ENCODE measurements at regions not wholly inside any gene's neighbourhood (a gene's known extent, or its start where the extent isn't known, plus 50 kb on each side); places are given as distances from the start of the nearest gene placed in this dataset.

DNA sequence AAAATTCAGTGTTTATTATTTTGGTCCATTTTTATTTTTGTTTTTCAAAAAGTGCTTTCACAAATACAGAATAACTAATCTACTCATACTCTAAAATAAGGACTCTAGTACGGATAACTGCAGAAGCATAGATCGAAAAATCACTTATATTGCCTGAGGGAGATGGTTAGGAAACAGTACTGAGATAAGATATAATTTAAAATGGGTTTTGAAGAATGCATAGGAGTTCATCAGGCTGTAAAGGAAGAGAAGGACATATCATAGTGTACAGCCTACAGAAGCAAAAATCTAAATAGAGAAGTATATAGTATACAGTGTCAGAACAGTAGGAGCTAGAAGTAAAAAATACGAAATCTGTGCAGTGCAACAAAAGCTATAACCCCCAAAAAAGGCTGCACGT lies 247.4 kb downstream of the SOX11 start:
- Histone ChIP-seq H3K4me1 (no peaks in the 10 kb centered on the region), H3K9me3 (no peaks in the 10 kb centered on the region), H3K4me3 (no peak overlapping the region), H3K36me3 (no peaks in the 10 kb centered on the region), H3K27me3 (no peaks in the 10 kb centered on the region), H3K27ac (no peak overlapping the region)
- DNase-seq: no peak
- TF ChIP-seq, protein P1, sequence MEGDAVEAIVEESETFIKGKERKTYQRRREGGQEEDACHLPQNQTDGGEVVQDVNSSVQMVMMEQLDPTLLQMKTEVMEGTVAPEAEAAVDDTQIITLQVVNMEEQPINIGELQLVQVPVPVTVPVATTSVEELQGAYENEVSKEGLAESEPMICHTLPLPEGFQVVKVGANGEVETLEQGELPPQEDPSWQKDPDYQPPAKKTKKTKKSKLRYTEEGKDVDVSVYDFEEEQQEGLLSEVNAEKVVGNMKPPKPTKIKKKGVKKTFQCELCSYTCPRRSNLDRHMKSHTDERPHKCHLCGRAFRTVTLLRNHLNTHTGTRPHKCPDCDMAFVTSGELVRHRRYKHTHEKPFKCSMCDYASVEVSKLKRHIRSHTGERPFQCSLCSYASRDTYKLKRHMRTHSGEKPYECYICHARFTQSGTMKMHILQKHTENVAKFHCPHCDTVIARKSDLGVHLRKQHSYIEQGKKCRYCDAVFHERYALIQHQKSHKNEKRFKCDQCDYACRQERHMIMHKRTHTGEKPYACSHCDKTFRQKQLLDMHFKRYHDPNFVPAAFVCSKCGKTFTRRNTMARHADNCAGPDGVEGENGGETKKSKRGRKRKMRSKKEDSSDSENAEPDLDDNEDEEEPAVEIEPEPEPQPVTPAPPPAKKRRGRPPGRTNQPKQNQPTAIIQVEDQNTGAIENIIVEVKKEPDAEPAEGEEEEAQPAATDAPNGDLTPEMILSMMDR (IDR thresholded peaks at IDR 0.05): no peak
- no peak for TF ChIP-seq POLR2A (IDR thresholded peaks at IDR 0.05)

DNA sequence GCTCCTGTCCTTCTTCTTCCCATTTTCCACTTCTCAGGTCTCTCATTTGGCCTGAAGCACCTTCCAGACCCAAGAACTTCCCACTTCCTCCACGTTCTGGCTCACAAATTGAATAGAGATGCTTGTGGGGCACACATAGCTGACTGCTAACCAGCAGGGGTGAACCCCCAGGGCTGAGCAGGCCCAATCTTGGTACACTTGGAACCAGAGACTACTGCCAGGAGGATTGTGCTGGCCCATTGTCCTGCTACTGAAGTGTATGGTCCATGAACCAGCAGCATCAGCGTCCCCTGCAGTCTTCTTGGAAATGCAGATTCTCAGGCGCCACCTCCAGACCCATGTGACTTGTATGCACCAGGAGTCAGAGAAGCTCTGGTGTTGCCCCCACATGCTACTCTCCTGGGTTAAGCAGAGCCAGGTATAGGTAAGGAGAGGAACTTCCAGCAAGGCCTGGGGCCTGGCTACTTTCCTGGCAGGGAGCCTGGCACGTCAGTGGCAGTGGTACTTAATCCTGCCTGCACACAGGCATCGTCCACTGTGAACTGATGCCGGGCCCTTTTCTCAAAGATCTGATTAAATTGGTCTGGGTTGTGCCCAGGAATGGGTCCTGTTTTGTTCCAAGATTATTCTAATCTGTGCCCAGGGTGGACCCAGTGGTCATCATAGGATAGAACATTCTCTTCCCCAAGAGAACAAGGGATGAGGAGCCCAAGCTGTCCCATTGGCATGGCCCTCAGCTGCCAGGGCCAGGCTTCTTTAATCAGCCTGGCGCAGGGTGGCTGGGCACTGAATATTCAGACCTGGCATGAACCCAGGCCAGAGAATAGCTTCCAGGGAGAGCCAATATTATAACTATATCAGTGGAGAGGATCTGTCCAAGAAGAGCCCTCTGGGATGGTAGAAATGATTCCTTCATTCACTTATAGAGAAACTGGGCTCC lies 248.7 kb downstream of the SOX11 start:
- Histone ChIP-seq H3K4me1 (no peaks in the 10 kb centered on the region), H3K27ac (no peak overlapping the region), H3K27me3 (no peaks in the 10 kb centered on the region), H3K4me3 (no peak overlapping the region), H3K36me3 (no peaks in the 10 kb centered on the region), H3K9me3 (no peaks in the 10 kb centered on the region)
- DNase-seq: no peak
- no peak for TF ChIP-seq POLR2A (IDR thresholded peaks at IDR 0.05)
- TF ChIP-seq, protein P1 (IDR thresholded peaks at IDR 0.05): no peak

DNA sequence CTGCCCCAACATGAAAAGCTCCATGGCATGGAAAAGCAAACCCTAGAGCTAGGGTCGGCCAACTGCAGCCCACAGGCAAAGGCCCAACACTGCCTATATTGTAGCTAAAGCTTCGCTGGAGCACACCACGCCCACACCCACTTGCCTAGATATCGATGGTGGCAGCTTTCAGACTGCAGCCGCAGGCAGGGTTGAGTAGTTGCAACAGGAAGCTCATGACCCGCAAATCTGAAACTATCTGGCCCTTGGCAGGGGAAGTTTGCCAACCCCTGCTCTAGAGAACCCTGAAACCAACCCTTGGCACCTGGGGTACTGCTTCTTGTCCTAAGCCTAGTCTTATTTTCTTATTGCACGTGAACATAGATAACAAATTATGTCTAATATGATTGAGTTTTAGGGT lies 250.0 kb downstream of the SOX11 start:
- H3K27me3 ChIP-seq: no peaks in the 10 kb centered on the region
- H3K36me3 ChIP-seq: no peaks in the 10 kb centered on the region
- no peaks in the 10 kb centered on the region for H3K9me3 ChIP-seq
- H3K4me3 ChIP-seq: no peak overlapping the region
- H3K4me1 ChIP-seq: no peaks in the 10 kb centered on the region
- DNase-seq: no peak
- H3K27ac ChIP-seq: no peak overlapping the region
- TF ChIP-seq, protein P1 (IDR thresholded peaks at IDR 0.05): no peak
- no peak for TF ChIP-seq POLR2A (IDR thresholded peaks at IDR 0.05)

DNA sequence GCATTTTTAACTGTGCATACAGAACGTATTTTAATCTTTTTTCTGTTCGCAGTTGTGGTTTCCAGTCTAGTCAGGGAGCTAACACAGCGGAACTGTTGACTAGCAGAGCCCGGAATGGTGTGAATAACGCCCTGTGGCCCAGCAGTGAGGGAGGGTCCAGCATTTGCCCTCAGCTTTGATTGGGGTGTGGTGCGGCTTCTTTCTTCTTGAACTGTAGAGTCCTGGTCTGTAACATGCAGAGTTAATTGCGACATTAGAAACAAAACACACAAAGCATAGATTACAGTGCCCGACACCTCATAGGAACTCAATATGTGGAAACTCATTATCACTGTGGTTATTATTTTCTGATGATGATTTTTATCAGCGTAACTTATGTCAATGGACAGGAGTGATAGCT lies 253.6 kb downstream of the SOX11 start:
- H3K36me3 ChIP-seq: no peaks in the 10 kb centered on the region
- H3K27me3 ChIP-seq: no peaks in the 10 kb centered on the region
- H3K9me3 ChIP-seq: no peaks in the 10 kb centered on the region
- H3K27ac ChIP-seq: no peak overlapping the region
- no peaks in the 10 kb centered on the region for H3K4me1 ChIP-seq
- no peak for DNase-seq
- TF ChIP-seq POLR2A (IDR thresholded peaks at IDR 0.05): no peak
- TF ChIP-seq, protein P1 (IDR thresholded peaks at IDR 0.05): no peak
- no peak overlapping the region for H3K4me3 ChIP-seq

DNA sequence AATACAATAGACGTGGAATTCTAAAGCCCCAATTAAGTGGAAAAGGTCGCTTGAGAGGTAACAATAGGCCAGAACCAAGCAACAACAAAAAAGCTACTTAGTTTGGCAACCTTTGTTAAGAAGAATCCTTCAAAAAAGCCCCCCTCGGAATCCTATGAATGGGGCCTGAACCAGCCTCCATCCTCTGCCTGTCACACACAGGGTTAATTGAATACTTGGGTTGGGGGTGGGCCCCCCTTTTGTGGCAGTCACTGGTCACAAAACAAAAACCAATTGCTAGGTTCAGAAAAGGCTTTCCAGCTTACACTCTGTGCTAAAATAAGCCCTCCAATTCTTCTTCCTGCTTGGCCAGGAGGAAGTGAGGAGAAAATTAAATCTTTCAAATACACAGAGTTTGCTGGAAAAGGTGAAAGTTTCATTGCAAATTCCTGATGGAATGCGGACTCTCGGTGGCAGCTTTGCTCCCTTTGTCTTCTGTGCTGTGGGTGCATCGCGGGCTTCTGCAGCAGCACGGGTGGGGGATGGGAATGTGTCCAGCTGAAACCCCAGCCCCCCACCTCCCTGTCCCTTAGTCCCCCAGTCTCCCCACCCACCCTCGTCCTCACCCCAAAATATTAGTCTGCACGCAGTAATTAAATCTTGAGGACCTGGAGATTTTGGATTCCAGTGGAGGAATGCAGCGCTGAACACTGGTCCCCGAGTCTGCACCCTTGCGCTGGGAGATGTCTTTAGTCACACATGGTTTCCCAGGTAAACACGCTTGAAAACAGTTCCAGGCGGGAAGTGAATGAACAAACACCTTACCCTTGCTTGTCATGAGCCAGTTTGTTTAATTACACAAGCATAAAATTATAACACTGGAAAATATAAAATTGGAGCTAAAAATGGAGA lies 254.3 kb downstream of the SOX11 start:
- H3K4me1 ChIP-seq: no peaks in the 10 kb centered on the region
- H3K36me3 ChIP-seq: no peaks in the 10 kb centered on the region
- H3K9me3 ChIP-seq: no peaks in the 10 kb centered on the region
- H3K4me3 ChIP-seq: no peak overlapping the region
- H3K27ac ChIP-seq: no peak overlapping the region
- DNase-seq: no peak
- no peaks in the 10 kb centered on the region for H3K27me3 ChIP-seq
- no peak for TF ChIP-seq POLR2A (IDR thresholded peaks at IDR 0.05)
- TF ChIP-seq, protein P1 (IDR thresholded peaks at IDR 0.05): no peak

All from Peyer's patch (tissue), 4 donors.